ENCODE measurements at regions not wholly inside any gene's neighbourhood (a gene's known extent, or its start where the extent isn't known, plus 50 kb on each side); places are given as distances from the start of the nearest gene placed in this dataset.

DNA sequence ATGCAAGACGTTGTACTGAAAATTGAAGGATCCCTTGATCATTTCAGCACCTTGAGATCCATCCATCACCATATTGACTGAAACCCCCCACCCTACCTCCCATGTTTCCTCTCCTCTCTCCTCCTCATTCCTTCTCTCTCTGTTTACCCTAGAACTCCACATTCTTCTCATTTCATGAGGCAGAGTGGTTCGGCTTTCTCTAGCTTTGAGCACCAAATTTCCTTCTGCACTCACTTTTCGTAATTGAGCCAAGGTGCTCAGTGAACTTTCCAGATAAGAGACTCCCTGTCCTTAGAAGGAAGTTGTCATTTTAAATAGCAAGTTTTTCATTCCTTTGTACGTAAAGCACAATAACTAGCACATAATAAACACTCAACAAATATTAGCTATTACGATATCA, 108.3 kb upstream of the SLC34A2 start:
- Histone ChIP-seq H3K9me3 (no peaks in the 10 kb centered on the region), H3K27ac (peak overlapping the region; percentile 42), H3K4me3 (no peak overlapping the region), H3K36me3 (no peaks in the 10 kb centered on the region), H3K4me1 (peaks cover 6% of the 10 kb centered on the region), H3K27me3 (no peaks in the 10 kb centered on the region)
- DNase-seq (no peak), ATAC-seq (peak; percentile 73)
- intact Hi-C loops (cut with DNase I) = no loop called here
- TF ChIP-seq, protein P1, sequence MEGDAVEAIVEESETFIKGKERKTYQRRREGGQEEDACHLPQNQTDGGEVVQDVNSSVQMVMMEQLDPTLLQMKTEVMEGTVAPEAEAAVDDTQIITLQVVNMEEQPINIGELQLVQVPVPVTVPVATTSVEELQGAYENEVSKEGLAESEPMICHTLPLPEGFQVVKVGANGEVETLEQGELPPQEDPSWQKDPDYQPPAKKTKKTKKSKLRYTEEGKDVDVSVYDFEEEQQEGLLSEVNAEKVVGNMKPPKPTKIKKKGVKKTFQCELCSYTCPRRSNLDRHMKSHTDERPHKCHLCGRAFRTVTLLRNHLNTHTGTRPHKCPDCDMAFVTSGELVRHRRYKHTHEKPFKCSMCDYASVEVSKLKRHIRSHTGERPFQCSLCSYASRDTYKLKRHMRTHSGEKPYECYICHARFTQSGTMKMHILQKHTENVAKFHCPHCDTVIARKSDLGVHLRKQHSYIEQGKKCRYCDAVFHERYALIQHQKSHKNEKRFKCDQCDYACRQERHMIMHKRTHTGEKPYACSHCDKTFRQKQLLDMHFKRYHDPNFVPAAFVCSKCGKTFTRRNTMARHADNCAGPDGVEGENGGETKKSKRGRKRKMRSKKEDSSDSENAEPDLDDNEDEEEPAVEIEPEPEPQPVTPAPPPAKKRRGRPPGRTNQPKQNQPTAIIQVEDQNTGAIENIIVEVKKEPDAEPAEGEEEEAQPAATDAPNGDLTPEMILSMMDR (IDR thresholded peaks at IDR 0.05) = no peak

DNA sequence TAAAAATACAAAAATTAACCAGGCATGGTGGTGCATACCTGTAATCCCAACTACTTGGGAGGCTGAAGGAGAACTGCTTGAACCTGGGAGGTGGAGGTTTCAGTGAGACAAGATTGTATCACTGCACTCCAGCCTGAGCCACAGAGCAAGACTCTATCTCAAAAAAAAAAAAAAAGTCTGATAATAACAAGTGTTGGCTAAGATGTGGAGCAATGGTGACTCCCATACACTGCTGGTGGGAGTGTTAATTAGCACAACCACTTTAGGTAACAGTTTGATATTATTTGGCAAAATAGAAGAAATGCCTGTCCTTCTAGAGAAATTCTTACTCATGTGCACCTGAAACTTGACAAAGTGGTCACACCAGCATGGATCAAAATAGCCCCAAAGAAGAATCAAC, 106.2 kb upstream of the SLC34A2 start:
- no peaks in the 10 kb centered on the region for H3K36me3 ChIP-seq
- H3K27me3 ChIP-seq = no peaks in the 10 kb centered on the region
- no peak overlapping the region for H3K4me3 ChIP-seq
- intact Hi-C loops (cut with DNase I) = no loop called here
- DNase-seq = no peak
- H3K4me1 ChIP-seq = peaks cover 3% of the 10 kb centered on the region
- TF ChIP-seq, protein P1 (IDR thresholded peaks at IDR 0.05) = no peak
- H3K27ac ChIP-seq = no peak overlapping the region
- ATAC-seq = no peak
- H3K9me3 ChIP-seq = no peaks in the 10 kb centered on the region

DNA sequence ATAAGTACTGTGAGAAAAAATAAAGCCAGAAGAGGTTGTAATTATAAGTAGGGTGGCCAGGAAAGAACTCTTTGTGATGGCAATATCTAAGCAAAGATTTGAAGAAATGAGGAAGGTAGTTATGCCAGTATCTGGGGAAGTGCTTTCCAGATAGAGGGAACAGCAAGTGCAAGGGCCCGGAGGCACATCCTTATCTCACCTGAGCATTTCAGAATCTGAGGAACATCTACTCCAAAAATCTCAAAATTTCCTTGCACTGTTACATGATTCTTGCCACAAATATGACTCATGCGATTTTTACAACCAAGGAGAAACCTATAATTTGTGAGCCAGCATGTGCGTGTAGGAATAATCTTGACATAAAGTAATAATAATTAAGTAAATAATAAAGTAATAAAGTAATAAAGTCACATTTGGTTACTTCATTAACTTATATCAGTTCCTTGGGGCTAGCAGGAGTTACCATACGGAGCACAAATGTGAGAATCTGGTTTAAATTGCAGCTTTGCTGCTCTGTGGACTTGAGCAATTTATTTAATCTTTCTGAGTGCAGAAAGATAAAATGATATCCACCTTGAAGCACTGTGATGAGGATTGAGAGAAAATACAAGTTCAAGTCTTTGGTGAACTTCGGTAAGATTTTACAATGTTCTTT, 105.1 kb upstream of the SLC34A2 start:
- Histone ChIP-seq H3K4me3 (no peak overlapping the region), H3K27me3 (no peaks in the 10 kb centered on the region), H3K36me3 (no peaks in the 10 kb centered on the region), H3K4me1 (no peaks in the 10 kb centered on the region), H3K27ac (no peak overlapping the region), H3K9me3 (no peaks in the 10 kb centered on the region)
- intact Hi-C loops (cut with DNase I) = no loop called here
- ATAC-seq = no peak
- no peak for DNase-seq
- TF ChIP-seq, protein P1 (IDR thresholded peaks at IDR 0.05) = no peak

DNA sequence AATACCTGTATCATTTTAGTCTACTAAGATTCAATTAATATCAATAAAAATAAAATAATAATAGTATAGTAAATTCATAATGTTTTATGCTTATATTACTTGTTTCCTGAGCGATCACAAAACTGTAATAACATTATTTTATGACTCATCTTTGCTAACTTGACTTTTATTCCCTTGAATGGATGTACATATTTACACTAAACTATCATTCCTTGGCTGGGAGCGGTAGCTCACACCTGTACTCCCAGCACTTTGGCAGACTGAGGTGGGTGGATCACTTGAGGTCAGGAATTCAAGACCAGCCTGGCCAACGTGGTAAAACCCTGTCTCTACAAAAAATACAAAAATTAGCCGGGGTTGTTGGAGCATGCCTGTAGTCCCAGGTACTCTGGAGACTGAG, 104.0 kb upstream of the SLC34A2 start:
- peak overlapping the region; percentile 33 for H3K27ac ChIP-seq
- H3K27me3 ChIP-seq = no peaks in the 10 kb centered on the region
- peak; percentile 21 for ATAC-seq
- H3K9me3 ChIP-seq = no peaks in the 10 kb centered on the region
- intact Hi-C loops (cut with DNase I) = no loop called here
- no peak for DNase-seq
- TF ChIP-seq, protein P1 (IDR thresholded peaks at IDR 0.05) = no peak
- no peaks in the 10 kb centered on the region for H3K36me3 ChIP-seq
- H3K4me1 ChIP-seq = no peaks in the 10 kb centered on the region
- H3K4me3 ChIP-seq = no peak overlapping the region

DNA sequence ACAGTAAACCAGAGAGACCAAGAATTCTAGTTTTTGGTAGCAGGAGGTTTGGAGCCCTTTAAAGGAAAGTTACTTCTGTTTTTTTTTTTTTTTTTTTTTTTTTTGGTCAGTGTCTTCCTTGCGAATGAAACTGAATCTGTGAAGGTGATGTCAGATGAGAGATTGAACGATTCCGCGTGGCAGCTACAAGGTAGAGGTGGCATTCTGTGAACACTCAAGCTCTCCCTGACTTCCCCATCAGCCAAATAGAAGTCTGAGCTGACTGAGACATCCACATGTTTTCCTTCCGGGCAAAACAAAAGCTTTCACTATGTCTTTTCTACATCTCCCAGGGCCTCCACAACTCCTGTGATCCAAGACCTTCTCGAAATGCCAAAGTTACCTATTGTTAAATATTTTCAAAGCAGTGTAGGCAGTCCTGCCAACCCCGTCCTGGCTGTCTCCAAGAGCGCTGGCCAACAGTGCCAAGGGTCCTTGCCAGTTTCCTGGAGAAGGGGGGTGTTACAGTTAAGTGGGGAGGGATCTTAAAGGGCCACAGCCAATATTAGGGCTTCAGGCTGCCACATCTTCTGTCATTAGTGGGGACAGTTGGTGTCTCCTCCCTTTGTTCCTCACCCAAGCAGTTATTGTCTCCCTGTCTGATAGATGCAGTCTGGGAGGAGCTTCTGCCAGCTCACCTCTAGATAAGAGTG, 102.9 kb upstream of the SLC34A2 start:
- Histone ChIP-seq H3K4me3 (peak overlapping the region; percentile 8), H3K27me3 (no peaks in the 10 kb centered on the region), H3K4me1 (no peaks in the 10 kb centered on the region), H3K27ac (peak overlapping the region; percentile 58), H3K36me3 (no peaks in the 10 kb centered on the region), H3K9me3 (no peaks in the 10 kb centered on the region)
- intact Hi-C loops (cut with DNase I) = no loop called here
- TF ChIP-seq, protein P1 (IDR thresholded peaks at IDR 0.05) = no peak
- DNase-seq = peak; percentile 86
- ATAC-seq = peak; percentile 94

All from upper lobe of right lung (tissue), 1 donor.